HepG2 (cell line): ENCODE measurements at regions not wholly inside any gene's neighbourhood (a gene's known extent, or its start where the extent isn't known, plus 50 kb on each side); places are given as distances from the start of the nearest gene placed in this dataset.

ENCODE experiments used
- PHF21A ChIP-seq: sonication (generic); formaldehyde crosslinking; IDR thresholded peaks from 2 replicates; pipeline ENCODE4 v1.5.0; 2020; ENCODE audit warnings: mild to moderate bottlenecking, missing genetic modification reagents
- SIN3B ChIP-seq: fragments of 150-350 bp; IDR thresholded peaks from 2 replicates; pipeline ENCODE4 v1.6.1; 2014; ENCODE audit warnings: low read length
- TF ChIP-seq, protein P1 (sequence below): sonication (generic); formaldehyde crosslinking; IDR thresholded peaks from 2 replicates; pipeline ENCODE4 v1.5.0; 2020; ENCODE audit warnings: mild to moderate bottlenecking, missing genetic modification reagents, moderate library complexity
- TF ChIP-seq, protein P2 (sequence below): sonication (generic); formaldehyde crosslinking; IDR thresholded peaks from 2 replicates; pipeline ENCODE4 v1.4.0; 2020; ENCODE audit warnings: missing genetic modification reagents

DNA sequence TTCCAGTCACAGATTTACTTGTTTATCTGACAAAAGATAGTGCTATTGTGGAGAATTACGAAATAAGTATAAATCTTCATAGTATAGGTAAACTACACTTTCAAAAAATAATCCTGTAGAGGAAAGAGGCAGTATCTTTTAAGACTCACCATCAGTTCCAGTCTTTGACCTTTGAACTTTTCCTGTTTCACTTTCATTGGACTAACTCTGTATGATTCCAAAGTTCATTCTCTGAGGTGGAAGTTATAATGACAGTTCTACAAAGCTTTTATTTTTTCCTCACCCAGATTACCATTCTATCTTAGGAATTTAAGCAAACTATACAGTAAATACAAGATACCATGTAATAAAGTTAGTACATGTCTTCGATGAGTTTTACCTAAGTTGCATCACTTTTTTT is 901.3 kb upstream of the SEMA6A start:
- TF ChIP-seq, protein P1, sequence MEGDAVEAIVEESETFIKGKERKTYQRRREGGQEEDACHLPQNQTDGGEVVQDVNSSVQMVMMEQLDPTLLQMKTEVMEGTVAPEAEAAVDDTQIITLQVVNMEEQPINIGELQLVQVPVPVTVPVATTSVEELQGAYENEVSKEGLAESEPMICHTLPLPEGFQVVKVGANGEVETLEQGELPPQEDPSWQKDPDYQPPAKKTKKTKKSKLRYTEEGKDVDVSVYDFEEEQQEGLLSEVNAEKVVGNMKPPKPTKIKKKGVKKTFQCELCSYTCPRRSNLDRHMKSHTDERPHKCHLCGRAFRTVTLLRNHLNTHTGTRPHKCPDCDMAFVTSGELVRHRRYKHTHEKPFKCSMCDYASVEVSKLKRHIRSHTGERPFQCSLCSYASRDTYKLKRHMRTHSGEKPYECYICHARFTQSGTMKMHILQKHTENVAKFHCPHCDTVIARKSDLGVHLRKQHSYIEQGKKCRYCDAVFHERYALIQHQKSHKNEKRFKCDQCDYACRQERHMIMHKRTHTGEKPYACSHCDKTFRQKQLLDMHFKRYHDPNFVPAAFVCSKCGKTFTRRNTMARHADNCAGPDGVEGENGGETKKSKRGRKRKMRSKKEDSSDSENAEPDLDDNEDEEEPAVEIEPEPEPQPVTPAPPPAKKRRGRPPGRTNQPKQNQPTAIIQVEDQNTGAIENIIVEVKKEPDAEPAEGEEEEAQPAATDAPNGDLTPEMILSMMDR (CRISPR knock-in tag): no peak
- TF ChIP-seq PHF21A (no peak), SIN3B (no peak)
- TF ChIP-seq, protein P2, sequence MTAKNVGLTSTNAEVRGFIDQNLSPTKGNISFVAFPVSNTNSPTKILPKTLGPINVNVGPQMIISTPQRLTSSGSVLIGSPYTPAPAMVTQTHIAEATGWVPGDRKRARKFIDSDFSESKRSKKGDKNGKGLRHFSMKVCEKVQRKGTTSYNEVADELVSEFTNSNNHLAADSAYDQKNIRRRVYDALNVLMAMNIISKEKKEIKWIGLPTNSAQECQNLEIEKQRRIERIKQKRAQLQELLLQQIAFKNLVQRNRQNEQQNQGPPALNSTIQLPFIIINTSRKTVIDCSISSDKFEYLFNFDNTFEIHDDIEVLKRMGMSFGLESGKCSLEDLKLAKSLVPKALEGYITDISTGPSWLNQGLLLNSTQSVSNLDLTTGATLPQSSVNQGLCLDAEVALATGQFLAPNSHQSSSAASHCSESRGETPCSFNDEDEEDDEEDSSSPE (CRISPR knock-in tag): no peak
